ENCODE measurements at regions not wholly inside any gene's neighbourhood (a gene's known extent, or its start where the extent isn't known, plus 50 kb on each side); places are given as distances from the start of the nearest gene placed in this dataset.

GRCh38 chr5:147170603-147171002, 64.2 kb upstream of the STK32A start:
- no peak for DNase-seq

DNA sequence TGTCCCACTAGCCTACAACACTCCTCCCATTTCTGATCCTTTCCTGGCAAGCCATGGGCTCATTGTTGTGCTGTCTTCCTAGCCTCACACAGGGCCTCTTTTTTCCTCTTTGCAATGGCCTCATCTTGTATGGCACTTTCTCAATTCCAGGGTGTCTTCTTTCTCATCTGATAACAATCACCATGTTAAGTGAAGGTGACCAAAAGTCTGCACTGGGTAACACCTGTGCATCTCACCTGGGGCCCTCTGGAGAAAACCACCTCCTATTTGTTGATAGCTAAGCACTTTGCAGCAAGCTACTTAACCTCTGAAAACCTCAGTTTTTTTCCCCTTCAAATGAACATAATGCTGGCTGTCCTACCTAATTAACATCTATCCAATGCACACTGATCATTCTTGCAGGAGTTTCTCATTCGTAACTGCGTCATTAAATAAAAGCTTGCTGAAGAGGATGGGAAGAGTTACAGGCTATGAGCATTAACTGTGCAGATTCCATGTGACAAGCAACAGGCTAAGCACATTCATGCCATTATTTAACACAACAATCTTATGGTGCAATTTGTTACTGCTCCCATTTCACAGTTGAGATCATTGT, 60.1 kb upstream of the STK32A start:
- DNase-seq: no peak

GRCh38 chr5:147175516-147176097, 59.2 kb upstream of the STK32A start:
- no peak for DNase-seq

- no peak for DNase-seq
Measured at GRCh38 chr5:147176422-147176821, 58.4 kb upstream of the STK32A start.

DNA sequence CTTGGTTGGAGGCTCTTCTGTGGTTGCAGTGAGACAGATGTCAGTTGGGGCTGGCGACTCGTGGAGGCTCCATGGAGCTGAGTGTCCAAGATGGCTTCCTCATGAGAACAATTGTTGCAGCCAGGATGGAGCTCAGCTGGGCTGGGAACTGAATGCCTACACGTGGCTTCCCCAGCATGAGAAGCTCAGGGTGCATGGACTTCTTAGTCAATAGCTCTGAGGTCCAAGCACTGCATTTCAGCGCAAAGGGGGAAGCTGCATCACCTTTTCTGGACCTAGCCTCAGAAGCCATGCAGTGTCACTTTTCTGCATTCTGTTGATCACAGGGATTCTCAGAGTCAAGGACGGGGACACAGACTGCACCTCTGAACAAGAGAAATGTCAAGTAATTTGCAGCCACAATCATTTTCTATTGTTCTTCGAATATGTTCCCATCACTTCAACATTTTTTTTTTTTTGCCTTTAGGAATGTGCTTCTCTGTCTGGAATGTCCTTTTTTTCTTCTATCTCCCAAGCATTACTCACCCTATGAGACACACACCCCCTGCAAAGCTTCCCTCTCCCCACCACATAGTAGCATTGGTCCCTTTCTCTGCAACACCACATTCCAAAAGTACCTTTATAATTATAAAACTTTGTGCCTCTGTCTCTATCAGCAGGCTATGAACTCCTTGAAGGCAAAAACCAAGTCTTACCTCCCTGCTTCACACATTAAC, 57.5 kb upstream of the STK32A start:
- no peak for DNase-seq

- DNase-seq: no peak
Measured at GRCh38 chr5:147179562-147180147, 55.2 kb upstream of the STK32A start.

- no peak for DNase-seq
Measured at GRCh38 chr5:147180751-147181150, 54.1 kb upstream of the STK32A start.
